ENCODE measurements at regions not wholly inside any gene's neighbourhood (a gene's known extent, or its start where the extent isn't known, plus 50 kb on each side); places are given as distances from the start of the nearest gene placed in this dataset.

GRCh38 chr6:156440688-156441087 lies 336.5 kb upstream of the ARID1B start:
- TF ChIP-seq, protein P1, sequence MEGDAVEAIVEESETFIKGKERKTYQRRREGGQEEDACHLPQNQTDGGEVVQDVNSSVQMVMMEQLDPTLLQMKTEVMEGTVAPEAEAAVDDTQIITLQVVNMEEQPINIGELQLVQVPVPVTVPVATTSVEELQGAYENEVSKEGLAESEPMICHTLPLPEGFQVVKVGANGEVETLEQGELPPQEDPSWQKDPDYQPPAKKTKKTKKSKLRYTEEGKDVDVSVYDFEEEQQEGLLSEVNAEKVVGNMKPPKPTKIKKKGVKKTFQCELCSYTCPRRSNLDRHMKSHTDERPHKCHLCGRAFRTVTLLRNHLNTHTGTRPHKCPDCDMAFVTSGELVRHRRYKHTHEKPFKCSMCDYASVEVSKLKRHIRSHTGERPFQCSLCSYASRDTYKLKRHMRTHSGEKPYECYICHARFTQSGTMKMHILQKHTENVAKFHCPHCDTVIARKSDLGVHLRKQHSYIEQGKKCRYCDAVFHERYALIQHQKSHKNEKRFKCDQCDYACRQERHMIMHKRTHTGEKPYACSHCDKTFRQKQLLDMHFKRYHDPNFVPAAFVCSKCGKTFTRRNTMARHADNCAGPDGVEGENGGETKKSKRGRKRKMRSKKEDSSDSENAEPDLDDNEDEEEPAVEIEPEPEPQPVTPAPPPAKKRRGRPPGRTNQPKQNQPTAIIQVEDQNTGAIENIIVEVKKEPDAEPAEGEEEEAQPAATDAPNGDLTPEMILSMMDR (conservative IDR thresholded peaks at IDR 0.05; ENCODE audit: low read length): no peak
- TF ChIP-seq EZH2phosphoT487 (IDR thresholded peaks at IDR 0.05; ENCODE audit: borderline replicate concordance, low read depth, low read length): no peak
- H3K4me2 ChIP-seq (ENCODE audit: low read length): no peak overlapping the region
- no peak overlapping the region for H3K4me3 ChIP-seq (ENCODE audit: low read depth, low read length, poor library complexity, severe bottlenecking)
- H3K79me2 ChIP-seq (ENCODE audit: insufficient read depth, low read depth, low read length): no peaks in the 10 kb centered on the region
- DNase-seq (ENCODE audit: low spot score): no peak
- no peak overlapping the region for H2AFZ ChIP-seq (ENCODE audit: low read length)
- no TSS peak for BruUV-seq (replicated peaks)
- intact Hi-C loops (cut with micrococcal nuclease; ENCODE audit: unreplicated experiment): no loop called here
- no peak overlapping the region for H3K27ac ChIP-seq (ENCODE audit: low read depth, low read length, poor library complexity, severe bottlenecking)
- 0 out of 2 replicates have a peak, but pooled peaks cover 5% of the 10 kb centered on the region for H3K9me3 ChIP-seq (ENCODE audit: low read length)
- no peaks in the 10 kb centered on the region for H3K4me1 ChIP-seq (ENCODE audit: insufficient read depth, low read length, poor library complexity, severe bottlenecking)
- ChIA-PET CTCF (ENCODE audit: unreplicated experiment) (interaction anchor here (1.4 kb wide), 1 partner anchor 47 kb away, joined by 4 read pairs; no protein-coding TSS in a partner anchor), POLR2A (no interaction called here)
- no peaks in the 10 kb centered on the region; the same call in 1 of the 2 replicates for H3K36me3 ChIP-seq (ENCODE audit: insufficient read depth, low read length)
- no peaks in the 10 kb centered on the region for H3K9me2 ChIP-seq (ENCODE audit: insufficient read depth, low read length)
- no peaks in the 10 kb centered on the region for H4K20me1 ChIP-seq (ENCODE audit: insufficient read depth, low read length)

GRCh38 chr6:156438350-156438923 lies 338.7 kb upstream of the ARID1B start:
- ChIA-PET CTCF (ENCODE audit: unreplicated experiment) (no interaction called here), POLR2A (interaction anchor here (0.7 to 2.4 kb wide), 8 partner anchors 10 to 452 kb away, joined by 3 to 10 read pairs (median 3); no protein-coding TSS in a partner anchor)
- Histone ChIP-seq H2AFZ (ENCODE audit: low read length) (no peak overlapping the region), H3K9me3 (ENCODE audit: low read length) (0 out of 2 replicates have a peak, but pooled peaks cover 11% of the 10 kb centered on the region), H3K36me3 (ENCODE audit: insufficient read depth, low read length) (no peaks in the 10 kb centered on the region; the same call in 1 of the 2 replicates), H3K9me2 (ENCODE audit: insufficient read depth, low read length) (no peaks in the 10 kb centered on the region), H4K20me1 (ENCODE audit: insufficient read depth, low read length) (no peaks in the 10 kb centered on the region), H3K27ac (ENCODE audit: low read depth, low read length, poor library complexity, severe bottlenecking) (no peak overlapping the region), H3K4me2 (ENCODE audit: low read length) (no peak overlapping the region), H3K4me1 (ENCODE audit: insufficient read depth, low read length, poor library complexity, severe bottlenecking) (no peaks in the 10 kb centered on the region), H3K79me2 (ENCODE audit: insufficient read depth, low read depth, low read length) (no peaks in the 10 kb centered on the region), H3K4me3 (ENCODE audit: low read depth, low read length, poor library complexity, severe bottlenecking) (no peak overlapping the region)
- TF ChIP-seq EZH2phosphoT487 (IDR thresholded peaks at IDR 0.05; ENCODE audit: borderline replicate concordance, low read depth, low read length): no peak
- TF ChIP-seq, protein P1 (conservative IDR thresholded peaks at IDR 0.05; ENCODE audit: low read length): no peak
- DNase-seq (ENCODE audit: low spot score): no peak
- BruUV-seq (replicated peaks): no TSS peak
- intact Hi-C loops (cut with micrococcal nuclease; ENCODE audit: unreplicated experiment): no loop called here

Data from OCI-LY7 (cell line).